Mesothelial cell of epicardium (in vitro differentiated cells): ENCODE measurements at regions not wholly inside any gene's neighbourhood (a gene's known extent, or its start where the extent isn't known, plus 50 kb on each side); places are given as distances from the start of the nearest gene placed in this dataset.

Experiments used
- DNase-seq, 2 experiments: peaks; one replicate each; pipeline ENCODE4 v3.0.0; 2021; ENCODE audit warnings: low spot score in 2 of 2; ENCODE audit not compliant: unreplicated experiment in 2 of 2
- H3K27ac Mint-ChIP-seq: 2 replicates; pipeline ENCODE4 v1.8.0; 2021; ENCODE audit warnings: mixed read lengths
- H3K27me3 Mint-ChIP-seq: 2 replicates; pipeline ENCODE4 v1.8.0; 2021; ENCODE audit warnings: low read depth, mixed read lengths
- H3K36me3 Mint-ChIP-seq: 2 replicates; pipeline ENCODE4 v1.8.0; 2021; ENCODE audit warnings: mixed read lengths
- H3K4me1 Mint-ChIP-seq: 2 replicates; pipeline ENCODE4 v1.8.0; 2021; ENCODE audit warnings: mixed read lengths
- H3K4me3 Mint-ChIP-seq: 2 replicates; pipeline ENCODE4 v1.8.0; 2021; ENCODE audit warnings: mild to moderate bottlenecking, moderate library complexity, mixed read lengths
- H3K9me3 Mint-ChIP-seq: 2 replicates; pipeline ENCODE4 v1.8.0; 2021; ENCODE audit warnings: mixed read lengths
- CTCF ChIP-seq: fragments of 200-600 bp; sonication (generic); IDR thresholded peaks from one replicate; pipeline ENCODE4 v1.5.0; 2021; ENCODE audit warnings: antibody characterized with exemption; ENCODE audit not compliant: unreplicated experiment

- no peak for DNase-seq
- H3K27me3 Mint-ChIP-seq = peaks cover 32% of the 10 kb centered on the region
- no peak overlapping the region for H3K27ac Mint-ChIP-seq
- TF ChIP-seq CTCF = no peak
- H3K4me3 Mint-ChIP-seq = no peak overlapping the region
- no peaks in the 10 kb centered on the region for H3K9me3 Mint-ChIP-seq
- H3K4me1 Mint-ChIP-seq = peaks cover 6% of the 10 kb centered on the region
- H3K36me3 Mint-ChIP-seq = no peaks in the 10 kb centered on the region
Observed at GRCh38 chr2:120612471-120612870, 123.2 kb upstream of the GLI2 start.

- Mint-ChIP-seq H3K9me3 (no peaks in the 10 kb centered on the region), H3K4me1 (peaks cover 6% of the 10 kb centered on the region), H3K36me3 (no peaks in the 10 kb centered on the region), H3K4me3 (no peak overlapping the region), H3K27me3 (peaks cover 29% of the 10 kb centered on the region), H3K27ac (no peak overlapping the region)
- no peak for TF ChIP-seq CTCF
- no peak for DNase-seq
Observed at GRCh38 chr2:120612931-120613330, 122.7 kb upstream of the GLI2 start.

DNA sequence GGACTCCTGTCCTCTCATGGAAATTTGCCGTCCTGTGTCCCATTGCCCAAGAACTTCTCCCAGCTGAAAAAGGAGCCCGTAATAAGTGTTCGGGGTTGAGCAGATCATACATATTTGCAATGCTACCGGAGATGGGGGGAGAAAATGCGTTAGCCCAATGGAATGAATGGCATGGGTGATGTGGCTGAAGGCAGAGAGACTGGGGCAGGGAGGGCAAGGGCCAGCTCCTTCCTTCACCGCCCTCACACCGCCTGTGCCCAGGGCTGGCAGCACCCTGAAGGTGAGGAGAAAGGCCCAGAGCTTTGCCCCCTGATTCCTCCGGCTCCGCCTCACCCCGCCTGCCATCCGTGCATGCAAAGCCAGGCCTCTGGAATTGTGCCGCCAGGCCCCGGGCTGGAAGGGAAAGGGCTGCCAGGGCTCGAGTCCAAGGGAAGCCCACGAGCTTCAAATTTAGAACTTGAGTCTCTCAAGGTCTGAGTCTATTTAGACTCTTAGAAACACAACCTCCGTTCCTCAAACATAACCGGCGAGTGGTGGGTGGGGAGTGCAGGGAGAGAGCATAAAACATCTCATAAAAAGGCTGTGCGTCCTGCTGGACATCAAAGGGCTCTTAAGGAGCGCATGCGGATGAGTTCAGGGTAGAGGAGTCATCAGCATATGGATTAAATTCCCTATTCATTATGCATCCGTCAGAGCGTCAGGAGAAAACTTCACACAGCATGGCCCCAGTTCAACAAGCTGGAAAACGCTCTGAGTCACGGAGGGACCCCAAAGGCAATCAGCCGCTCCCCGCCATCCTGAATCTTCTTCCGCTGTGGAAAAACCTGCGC, 121.7 kb upstream of the GLI2 start:
- Mint-ChIP-seq H3K27ac (no peak overlapping the region), H3K4me3 (no peak overlapping the region), H3K9me3 (no peaks in the 10 kb centered on the region), H3K36me3 (no peaks in the 10 kb centered on the region), H3K27me3 (peaks cover 29% of the 10 kb centered on the region), H3K4me1 (peaks cover 6% of the 10 kb centered on the region)
- no peak for DNase-seq
- no peak for TF ChIP-seq CTCF

DNA sequence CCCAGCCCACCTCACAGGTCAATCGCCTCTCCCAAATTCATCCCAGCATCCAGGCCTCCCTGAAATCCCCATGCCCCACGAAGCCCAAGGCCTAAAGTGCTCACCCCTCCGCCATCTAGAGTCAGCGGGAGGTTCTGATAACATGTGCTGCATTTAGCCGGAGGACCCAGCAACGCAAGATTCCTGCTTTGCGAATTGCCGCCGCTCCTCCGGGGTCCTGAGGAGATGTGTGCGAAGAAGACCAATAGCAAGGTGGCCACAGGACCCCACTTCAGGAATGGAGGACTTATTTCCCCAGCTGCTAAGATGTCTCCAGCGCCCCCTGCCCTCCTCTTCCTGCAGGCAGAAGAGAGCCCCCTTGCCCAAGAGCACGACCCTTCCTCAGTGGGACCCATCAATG, 120.8 kb upstream of the GLI2 start:
- DNase-seq = no peak
- Mint-ChIP-seq H3K9me3 (no peaks in the 10 kb centered on the region), H3K4me3 (no peak overlapping the region), H3K27ac (no peak overlapping the region), H3K27me3 (peaks cover 29% of the 10 kb centered on the region), H3K4me1 (peaks cover 6% of the 10 kb centered on the region), H3K36me3 (no peaks in the 10 kb centered on the region)
- TF ChIP-seq CTCF = no peak

DNA sequence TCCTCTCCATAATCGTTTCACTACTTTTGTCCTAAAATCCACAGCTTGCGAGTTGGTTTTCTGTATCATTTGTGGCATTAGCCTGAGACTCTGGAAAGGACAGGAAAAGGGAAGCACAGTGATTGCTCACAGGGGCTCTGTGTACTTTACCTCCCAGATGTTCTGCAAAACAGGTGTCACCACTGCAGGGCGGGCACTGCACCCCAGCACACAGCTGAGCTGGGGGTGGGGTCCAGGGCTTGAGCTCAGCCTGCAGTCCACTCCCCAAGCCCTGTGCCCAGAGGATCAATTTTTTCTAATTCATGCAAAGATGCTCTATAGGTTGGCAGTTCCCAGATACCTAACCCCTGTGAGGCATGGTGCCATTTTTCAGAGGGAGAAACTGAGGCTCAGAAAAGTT, 119.4 kb upstream of the GLI2 start:
- TF ChIP-seq CTCF = no peak
- no peaks in the 10 kb centered on the region for H3K36me3 Mint-ChIP-seq
- H3K27me3 Mint-ChIP-seq = peaks cover 29% of the 10 kb centered on the region
- DNase-seq = no peak
- no peak overlapping the region for H3K4me3 Mint-ChIP-seq
- H3K27ac Mint-ChIP-seq = no peak overlapping the region
- peaks cover 6% of the 10 kb centered on the region for H3K4me1 Mint-ChIP-seq
- H3K9me3 Mint-ChIP-seq = peaks cover 2% of the 10 kb centered on the region
